Activated naive CD4-positive, alpha-beta T cell treated with anti-CD3 and anti-CD28 coated beads, Interleukin-2, amount 50 U/mL, for 72 hours (primary cell): ENCODE measurements at regions not wholly inside any gene's neighbourhood (a gene's known extent, or its start where the extent isn't known, plus 50 kb on each side); places are given as distances from the start of the nearest gene placed in this dataset.
"Not testable (repeated sequence)": the region's sequence is repeated elsewhere in the genome, so short reads cannot be mapped to it uniquely, and the experiment has no call there.

Experiments
- ATAC-seq, 2 donors: fragments of 150-1000 bp; cut with Tn5 transposase; 2 replicates each; pipeline ENCODE4 v1.10.0; 2021; ENCODE audit warnings: mild to moderate bottlenecking in 2 of 2, moderate library complexity in 2 of 2
- DNase-seq, 2 donors: peaks; one replicate each; pipeline ENCODE4 v3.0.0; 2021 to 2022; ENCODE audit warnings: low spot score in 2 of 2
- H3K27ac Mint-ChIP-seq, 2 donors: one replicate each; pipeline ENCODE4 v1.8.0; 2022; ENCODE audit warnings: mild to moderate bottlenecking in 2 of 2, mixed read lengths in 2 of 2
- H3K36me3 Mint-ChIP-seq, 2 donors: one replicate each; pipeline ENCODE4 v1.8.0; 2022; ENCODE audit warnings: mixed read lengths in 2 of 2
- H3K9me3 Mint-ChIP-seq, 2 donors: one replicate each; pipeline ENCODE4 v1.8.0; 2022; ENCODE audit warnings: mixed read lengths in 2 of 2

DNA sequence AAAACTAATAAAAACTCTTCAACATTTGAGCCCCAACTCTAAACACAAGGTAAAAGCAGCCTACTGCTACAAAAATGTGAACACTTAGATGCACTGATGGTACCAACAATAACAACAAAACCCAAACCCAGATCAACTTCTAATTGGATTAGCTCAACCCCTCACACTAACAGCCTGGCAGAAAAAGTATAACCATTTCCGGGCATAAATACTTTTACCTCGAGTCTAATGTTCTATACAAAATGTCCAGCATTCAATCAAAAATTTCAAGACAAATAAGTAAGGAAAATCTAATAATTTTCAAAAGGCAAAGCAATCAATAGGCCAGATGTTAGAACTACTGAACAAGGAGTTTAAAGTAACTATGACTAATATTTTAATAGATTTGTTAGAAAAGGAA lies 303.3 kb downstream of the ARRDC4 start:
- no peak overlapping the region for H3K27ac Mint-ChIP-seq
- H3K36me3 Mint-ChIP-seq: peaks cover 0 to 12% of the 10 kb centered on the region in 2 donors
- DNase-seq (no peak), ATAC-seq (no peak)
- H3K9me3 Mint-ChIP-seq: peaks cover 4 to 18% of the 10 kb centered on the region in 2 donors

DNA sequence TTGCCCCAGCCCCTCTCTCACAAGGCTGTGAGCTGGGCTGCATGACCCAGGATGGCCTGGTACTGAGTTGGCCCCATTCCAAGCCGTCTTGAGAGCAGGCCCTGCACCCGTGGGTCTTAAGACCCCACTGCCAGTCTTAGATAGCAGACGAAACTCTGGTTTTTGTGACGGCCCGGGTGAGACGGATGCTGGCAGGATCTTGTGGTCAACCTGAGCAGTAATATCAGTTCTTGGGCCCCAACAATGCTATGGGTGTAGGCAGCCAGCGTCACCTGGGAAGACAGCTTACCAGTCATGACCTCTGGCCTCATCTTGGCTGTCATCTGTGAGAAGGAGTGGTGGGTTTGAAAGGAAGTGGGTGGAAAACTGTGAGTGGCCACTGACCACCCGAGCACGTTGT lies 305.8 kb downstream of the ARRDC4 start:
- Mint-ChIP-seq H3K36me3 (peaks cover 0 to 8% of the 10 kb centered on the region in 2 donors), H3K9me3 (peaks cover 0 to 15% of the 10 kb centered on the region in 2 donors), H3K27ac (no peak overlapping the region)
- ATAC-seq (no peak), DNase-seq (no peak)

DNA sequence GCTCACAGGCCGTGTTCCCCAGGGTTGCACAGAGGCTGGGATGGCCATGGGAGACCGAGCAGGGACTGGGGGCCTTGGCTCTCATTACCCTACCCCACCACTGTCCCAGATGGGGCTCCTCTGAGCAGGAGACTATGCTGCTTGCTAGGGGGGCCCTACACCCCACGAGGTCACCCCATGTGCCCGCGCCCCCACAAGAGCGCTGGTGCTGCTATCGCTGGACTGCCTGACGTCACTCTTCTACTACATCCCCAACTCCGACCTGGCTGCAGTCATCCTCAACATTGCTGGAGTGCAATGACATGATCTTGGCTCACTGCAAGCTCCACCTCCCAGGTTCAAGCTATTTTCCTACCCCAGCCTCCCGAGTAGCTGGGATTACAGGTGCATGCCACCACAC lies 307.7 kb downstream of the ARRDC4 start:
- ATAC-seq: no peak
- no peak for DNase-seq

DNA sequence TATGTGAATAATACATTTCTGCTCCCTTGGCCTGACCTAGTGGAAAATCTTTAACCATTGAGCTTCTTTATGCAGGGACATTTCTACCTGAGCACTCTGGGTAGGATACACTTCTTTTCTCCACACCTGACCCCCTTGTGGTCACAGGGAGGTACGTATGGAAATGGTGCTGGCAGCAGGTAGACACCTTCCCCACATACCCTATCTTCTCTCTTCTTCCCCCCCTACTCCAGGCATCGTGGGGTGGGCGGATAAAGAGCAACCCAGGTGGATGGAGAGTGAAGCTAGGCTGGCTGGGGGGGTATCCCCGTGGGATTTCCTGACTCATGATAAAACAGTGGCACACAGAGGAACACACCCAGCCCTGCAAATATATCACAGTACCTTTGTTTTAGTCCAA lies 312.1 kb downstream of the ARRDC4 start:
- H3K9me3 Mint-ChIP-seq: peaks cover 0 to 4% of the 10 kb centered on the region in 2 donors
- ATAC-seq (no peak), DNase-seq (no peak)
- no peaks in the 10 kb centered on the region for H3K36me3 Mint-ChIP-seq
- H3K27ac Mint-ChIP-seq: no peak overlapping the region

More for the DNA sequence above, 307.7 kb downstream of the ARRDC4 start:
- H3K27ac Mint-ChIP-seq: no peak overlapping the region
- peaks cover 0 to 15% of the 10 kb centered on the region in 2 donors for H3K9me3 Mint-ChIP-seq
- H3K36me3 Mint-ChIP-seq: peaks cover 0 to 8% of the 10 kb centered on the region in 2 donors

DNA sequence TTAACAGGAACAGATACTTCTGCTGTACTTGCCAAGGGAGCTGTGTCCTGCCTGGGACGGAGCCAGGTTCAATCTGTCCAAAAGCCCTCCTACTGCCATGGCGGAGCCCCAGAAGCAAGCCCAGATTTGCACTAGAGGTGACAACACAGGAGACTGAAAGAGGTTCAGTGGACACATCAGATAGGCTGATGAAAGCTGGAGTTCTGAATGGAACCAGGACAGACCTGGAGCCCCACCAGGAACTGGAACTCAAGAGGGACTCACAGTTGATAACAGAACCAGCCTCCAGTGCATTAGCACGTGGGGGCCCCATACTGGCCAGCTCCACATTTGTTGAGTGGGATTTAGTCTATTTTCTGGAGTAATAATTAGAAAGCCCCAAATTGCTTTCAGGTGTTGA lies 315.5 kb downstream of the ARRDC4 start:
- ATAC-seq (no peak), DNase-seq (no peak)
- no peak overlapping the region for H3K27ac Mint-ChIP-seq

DNA sequence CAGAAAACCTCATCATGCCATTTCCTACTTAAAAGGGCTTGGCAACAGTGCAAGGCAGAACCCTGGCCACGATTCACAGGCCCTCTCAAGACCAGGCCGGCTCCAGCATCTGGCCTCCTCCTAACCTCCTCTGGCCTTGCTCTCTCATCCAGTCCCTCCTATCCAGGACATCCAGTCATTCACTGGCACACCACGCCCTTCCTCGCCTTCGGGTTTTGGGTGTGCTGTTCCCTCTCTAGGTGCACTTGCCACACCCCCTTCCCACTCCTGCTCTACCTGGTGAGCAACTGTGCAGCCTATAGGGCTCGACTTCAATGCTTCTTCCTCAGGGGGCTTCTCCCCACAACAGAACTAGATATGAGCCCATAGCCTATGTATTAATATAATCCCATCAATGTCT lies 317.1 kb downstream of the ARRDC4 start:
- Mint-ChIP-seq H3K9me3 (no peaks in the 10 kb centered on the region), H3K27ac (no peak overlapping the region), H3K36me3 (no peaks in the 10 kb centered on the region)
- DNase-seq (no peak), ATAC-seq (no peak)

More for the DNA sequence above, 315.5 kb downstream of the ARRDC4 start:
- H3K36me3 Mint-ChIP-seq: no peaks in the 10 kb centered on the region
- H3K9me3 Mint-ChIP-seq: no peaks in the 10 kb centered on the region

DNA sequence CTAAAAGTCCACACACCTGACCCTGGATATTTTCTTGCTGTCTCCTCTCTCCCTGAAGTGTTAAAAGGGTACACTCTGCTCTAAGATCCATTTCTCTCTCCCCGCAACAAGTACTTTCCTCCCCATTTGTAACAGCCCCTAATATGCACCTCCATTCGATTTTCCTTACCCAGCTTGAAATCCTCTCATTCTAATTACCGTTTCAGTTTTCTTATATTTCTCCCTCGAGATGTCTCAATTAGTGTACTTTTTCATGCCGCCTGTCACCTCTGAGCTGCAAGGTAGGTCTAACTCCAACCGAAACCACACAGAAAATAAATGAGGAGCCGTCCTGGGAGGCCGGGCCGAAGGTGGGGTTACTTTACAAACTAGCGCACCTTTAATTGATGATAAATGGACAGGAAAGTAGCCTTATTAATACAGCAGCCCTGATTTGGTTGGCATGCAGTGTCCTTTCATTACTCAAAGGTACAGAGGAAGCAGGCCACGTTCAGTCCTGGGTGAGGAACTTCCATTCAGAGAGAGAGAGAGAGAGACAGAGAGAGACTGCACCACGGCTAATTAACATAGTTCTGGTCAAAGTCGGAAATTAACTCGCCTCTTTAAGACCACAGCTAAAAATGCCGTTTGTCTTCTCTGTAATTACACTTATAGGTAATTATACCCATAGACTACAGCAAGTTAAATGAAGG lies 319.9 kb downstream of the ARRDC4 start:
- H3K9me3 Mint-ChIP-seq: no peaks in the 10 kb centered on the region
- no peak for DNase-seq
- no peaks in the 10 kb centered on the region for H3K36me3 Mint-ChIP-seq
- no peak overlapping the region for H3K27ac Mint-ChIP-seq
- ATAC-seq: no peak

DNA sequence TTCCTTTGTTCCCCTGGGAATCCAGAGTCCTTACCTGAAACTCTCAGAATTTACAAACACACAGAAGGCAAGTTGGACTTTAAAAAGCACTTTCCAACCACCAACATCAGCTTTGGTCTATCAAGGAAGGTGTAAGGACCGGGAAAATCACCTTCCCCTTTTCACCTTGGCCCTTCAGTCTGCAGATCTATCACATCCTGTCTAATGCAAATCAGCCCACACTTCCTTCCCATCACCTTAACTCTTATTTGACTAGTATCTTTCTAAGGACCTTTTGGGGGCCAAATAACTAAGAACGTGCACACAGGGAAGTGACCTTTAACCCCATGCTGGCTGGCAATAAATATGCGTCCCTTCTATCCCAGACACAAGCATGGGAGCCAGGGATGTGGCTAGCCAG lies 320.6 kb downstream of the ARRDC4 start:
- ATAC-seq: no peak
- no peak for DNase-seq
- Mint-ChIP-seq H3K27ac (no peak overlapping the region), H3K36me3 (no peaks in the 10 kb centered on the region), H3K9me3 (no peaks in the 10 kb centered on the region)

DNA sequence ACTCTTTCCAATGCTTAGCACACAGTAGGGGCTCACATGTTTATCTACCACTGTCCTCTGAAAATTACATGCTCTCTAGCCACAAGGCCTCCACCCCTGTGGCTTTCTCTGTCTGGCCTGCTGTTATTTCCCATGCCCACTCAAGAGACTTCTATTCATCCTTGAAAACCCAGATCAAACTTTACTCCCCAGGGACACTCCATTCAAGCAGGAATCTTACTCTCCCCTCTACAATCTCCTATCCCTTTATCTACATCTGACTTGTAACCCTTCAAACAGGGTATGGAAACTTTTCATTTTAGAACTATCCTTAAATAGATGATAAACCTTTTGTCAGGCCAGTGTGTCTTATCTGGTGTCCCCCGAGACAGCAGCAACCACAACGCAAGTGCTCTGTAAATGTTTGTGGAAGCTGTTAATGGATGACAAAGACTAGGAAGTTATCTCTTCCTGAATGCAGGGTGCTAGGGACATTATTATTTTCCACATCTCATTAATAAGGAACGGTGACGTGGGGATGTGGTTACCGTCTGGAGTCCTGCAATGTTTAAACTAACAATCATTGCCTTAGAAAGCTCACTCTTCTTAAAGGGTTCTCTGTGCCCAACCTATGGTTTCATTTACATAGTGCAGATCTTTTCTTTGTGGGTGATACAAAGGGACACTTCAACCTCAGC lies 322.3 kb downstream of the ARRDC4 start:
- DNase-seq: no peak
- no peaks in the 10 kb centered on the region for H3K36me3 Mint-ChIP-seq
- no peak overlapping the region for H3K27ac Mint-ChIP-seq
- ATAC-seq: no peak
- H3K9me3 Mint-ChIP-seq: no peaks in the 10 kb centered on the region

DNA sequence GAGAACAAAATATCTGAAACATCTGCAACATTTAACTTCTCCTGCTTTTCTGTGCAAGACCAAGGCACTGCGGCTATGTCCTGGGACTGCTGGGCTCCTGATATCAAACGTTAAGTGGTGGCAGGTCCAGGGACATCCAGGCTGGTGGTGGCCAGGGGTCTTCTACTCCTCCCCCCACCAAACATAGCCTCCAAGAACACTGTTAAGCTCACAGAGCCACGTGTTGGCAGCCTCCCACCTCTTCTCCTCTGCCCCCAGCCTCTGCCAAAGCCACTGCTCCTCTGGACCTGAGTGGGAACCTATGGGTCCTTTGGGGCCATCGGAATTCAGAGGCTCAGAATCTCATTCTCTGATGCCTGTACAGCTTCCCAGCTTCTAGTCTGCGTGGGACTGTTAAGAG lies 325.7 kb downstream of the ARRDC4 start:
- no peak overlapping the region for H3K27ac Mint-ChIP-seq
- no peak for DNase-seq
- no peaks in the 10 kb centered on the region for H3K9me3 Mint-ChIP-seq
- H3K36me3 Mint-ChIP-seq: no peaks in the 10 kb centered on the region
- no peak for ATAC-seq

DNA sequence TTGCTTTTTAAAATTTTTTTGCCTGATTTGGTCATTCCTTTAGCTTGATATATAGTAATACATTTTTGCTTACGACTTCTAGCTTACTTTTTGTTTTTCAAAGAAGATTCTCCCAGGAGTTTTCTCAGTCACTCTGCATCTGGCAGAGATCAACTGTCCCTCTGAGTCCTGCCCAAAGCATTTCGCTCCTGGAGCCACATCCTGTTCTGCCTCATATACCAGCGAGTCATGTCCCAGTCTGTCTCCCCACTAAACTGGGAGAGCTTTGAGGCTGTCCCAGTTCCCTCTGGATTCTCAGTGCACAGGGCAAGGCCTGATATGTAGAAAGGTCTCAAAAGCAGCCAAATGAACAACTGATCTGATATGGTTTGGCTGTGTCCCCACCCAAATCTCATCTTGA lies 326.3 kb downstream of the ARRDC4 start:
- ATAC-seq (no peak), DNase-seq (no peak)
- H3K9me3 Mint-ChIP-seq: no peaks in the 10 kb centered on the region
- no peaks in the 10 kb centered on the region for H3K36me3 Mint-ChIP-seq
- H3K27ac Mint-ChIP-seq: no peak overlapping the region

DNA sequence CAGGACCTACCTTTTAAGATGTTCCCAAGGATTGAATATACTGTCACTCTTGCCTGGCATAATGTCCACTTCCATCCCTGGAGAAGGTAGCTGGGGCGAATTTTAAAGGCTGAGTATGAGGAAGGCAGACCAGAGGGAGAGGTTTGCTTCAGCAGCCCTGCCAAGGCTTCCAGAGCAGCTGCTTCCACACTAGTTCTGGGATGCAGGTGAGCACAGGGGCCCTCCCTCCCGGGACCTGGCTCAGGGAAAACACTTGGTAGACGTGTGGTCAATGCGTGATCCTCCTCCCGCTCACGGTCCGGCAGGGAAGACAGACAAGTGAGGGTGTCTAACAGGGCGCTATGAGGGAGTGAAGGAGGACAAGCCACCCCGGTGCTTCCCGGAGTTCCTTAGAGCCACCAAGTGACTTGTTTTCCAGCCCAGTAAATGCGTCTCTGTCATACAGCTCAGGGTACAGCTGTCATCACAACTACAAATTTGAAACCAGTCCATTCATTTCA lies 327.6 kb downstream of the ARRDC4 start:
- ATAC-seq (no peak), DNase-seq (no peak)
- H3K9me3 Mint-ChIP-seq: no peaks in the 10 kb centered on the region
- H3K36me3 Mint-ChIP-seq: no peaks in the 10 kb centered on the region
- H3K27ac Mint-ChIP-seq: no peak overlapping the region

DNA sequence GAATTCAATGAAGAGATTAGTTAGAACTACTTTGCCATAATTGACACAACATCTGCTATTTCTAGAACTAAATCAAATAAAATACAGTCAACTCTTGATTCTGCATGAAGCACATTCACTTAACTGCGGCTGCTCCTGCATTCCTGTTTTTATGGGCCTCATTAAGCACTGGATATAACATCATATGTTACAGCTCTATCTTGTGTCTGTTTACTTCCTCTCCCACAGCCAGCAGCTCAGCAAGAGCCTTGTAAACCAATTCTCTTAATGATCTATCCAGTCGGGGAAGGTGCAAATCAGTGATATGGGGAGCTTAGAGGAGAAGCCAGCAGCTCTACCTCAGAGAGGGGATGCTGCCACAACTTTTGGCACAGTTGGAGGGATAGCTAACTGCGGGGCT lies 329.2 kb downstream of the ARRDC4 start:
- no peak overlapping the region for H3K27ac Mint-ChIP-seq
- ATAC-seq (no peak), DNase-seq (no peak)
- H3K36me3 Mint-ChIP-seq: no peaks in the 10 kb centered on the region
- H3K9me3 Mint-ChIP-seq: no peaks in the 10 kb centered on the region

DNA sequence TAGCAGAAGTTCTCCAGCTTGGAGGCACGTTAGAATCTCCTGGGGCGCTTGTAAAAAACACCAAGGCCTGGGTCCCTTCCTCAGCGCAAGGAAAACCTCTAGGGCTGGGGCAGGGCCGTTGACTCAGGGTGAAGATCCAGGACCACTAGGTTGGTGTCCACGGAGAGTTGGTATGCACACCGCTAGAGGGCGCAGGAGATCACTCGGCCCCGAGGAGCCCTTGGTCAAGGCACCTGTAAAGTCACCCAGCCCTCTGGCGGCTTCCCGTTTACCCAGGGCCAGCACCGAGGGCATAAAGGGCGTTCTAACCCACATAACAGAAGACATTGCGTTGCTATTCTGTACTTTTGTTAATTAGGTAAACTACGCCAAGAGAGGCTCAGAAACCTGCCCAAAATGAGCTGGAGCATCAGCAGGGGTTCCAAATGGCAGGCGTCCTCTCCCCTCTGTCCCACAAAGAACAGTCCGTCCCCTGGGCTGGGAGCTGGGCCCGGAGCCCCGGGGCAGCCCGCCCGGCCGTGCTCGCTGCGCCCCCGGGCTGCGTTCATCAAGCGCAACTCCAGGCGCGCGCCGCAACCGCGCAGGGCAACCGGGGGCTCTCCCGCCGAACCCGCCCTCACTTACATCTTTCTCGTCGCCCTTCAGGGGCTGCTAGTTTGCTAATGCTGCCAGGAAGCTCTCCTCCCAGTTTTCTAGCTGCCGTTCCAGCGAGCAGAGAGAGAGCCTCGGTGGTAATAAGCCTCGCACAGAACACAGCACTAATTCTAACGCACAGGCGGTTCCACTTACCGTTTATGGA lies 332.1 kb downstream of the ARRDC4 start:
- Mint-ChIP-seq H3K36me3 (no peaks in the 10 kb centered on the region), H3K9me3 (no peaks in the 10 kb centered on the region), H3K27ac (no peak overlapping the region)
- DNase-seq (peak in 1 of 2 donors; percentile 74), ATAC-seq (peak; percentile 63 to 87)

DNA sequence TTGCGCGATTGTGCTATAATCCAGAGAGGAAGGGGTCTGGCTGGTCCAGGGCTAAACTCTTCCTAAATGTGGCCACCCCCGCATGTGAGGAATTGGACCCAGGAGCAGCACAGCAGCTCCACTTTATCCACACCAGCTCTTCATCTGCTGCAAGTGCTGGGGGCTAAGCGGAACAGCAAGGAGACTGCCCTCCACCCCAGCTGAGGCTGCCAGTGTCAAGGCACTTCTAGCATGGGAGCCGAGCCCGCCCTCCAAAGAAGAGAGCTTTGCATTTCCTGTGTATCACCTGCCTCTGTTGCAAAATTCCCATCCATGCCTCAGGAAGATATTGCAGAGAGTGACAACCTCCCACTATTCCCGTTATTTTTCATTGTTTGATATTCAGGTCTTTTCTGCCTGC lies 333.6 kb downstream of the ARRDC4 start:
- ATAC-seq (no peak), DNase-seq (no peak)
- Mint-ChIP-seq H3K9me3 (no peaks in the 10 kb centered on the region), H3K36me3 (no peaks in the 10 kb centered on the region), H3K27ac (no peak overlapping the region)

DNA sequence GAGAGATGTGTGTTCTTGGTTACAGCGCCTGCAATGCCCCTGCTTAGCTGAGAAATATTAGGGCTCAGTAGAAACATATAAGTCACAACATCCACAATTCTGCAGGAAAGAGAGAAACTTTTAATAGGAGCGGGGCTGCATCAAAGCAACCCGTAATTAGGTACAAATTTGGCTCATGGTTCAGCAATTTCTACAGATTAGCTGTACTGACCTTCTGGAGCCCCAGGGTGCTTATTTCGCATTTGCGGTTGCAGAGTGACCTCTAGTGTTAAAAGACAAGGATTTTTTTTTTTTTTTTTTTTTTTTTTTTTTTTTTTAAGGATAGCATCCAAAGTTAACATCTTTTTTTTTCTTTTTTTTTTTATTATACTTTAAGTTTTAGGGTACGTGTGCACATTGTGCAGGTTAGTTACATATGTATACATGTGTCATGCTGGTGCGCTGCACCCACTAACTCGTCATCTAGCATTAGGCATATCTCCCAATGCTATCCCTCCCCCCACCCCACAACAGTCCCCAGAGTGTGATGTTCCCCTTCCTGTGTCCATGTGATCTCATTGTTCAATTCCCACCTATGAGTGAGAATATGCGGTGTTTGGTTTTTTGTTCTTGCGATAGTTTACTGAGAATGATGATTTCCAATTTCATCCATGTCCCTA lies 334.7 kb downstream of the ARRDC4 start:
- not testable (repeated sequence) for ATAC-seq, H3K27ac Mint-ChIP-seq, H3K36me3 Mint-ChIP-seq, H3K9me3 Mint-ChIP-seq, DNase-seq

DNA sequence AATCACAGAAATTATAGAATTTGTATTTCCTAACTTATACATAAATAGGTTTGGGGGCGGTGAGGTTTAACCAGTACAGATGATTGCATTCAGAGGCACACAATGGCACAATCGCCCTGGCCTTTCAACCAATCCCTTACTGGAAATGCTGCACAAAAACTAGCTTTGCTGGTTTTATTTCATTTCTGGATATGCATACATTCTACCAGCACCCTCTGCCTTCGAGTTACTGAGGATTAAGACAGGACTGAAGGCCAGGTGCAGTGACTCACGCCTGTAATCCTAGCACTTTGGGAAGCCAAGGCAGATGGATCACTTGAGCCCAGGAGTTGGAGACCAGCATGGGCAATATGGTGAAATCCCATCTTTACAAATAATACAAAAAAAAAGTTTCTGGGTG lies 336.1 kb downstream of the ARRDC4 start:
- Mint-ChIP-seq H3K27ac (no peak overlapping the region), H3K9me3 (no peaks in the 10 kb centered on the region), H3K36me3 (no peaks in the 10 kb centered on the region)
- ATAC-seq: no peak
- DNase-seq: no peak
